Activated T-helper 1 cell treated with anti-CD3 and anti-CD28 coated beads, Interleukin-12 subunit alpha, Interleukin-12 subunit beta, Interleukin-2, Interleukin-4 antibody, amounts not matched to agents 30 ng/mL and 10 ng/mL and 1 ng/mL, durations not matched to agents 14 hours and 24 hours and 36 hours (primary cell): ENCODE measurements at regions not wholly inside any gene's neighbourhood (a gene's known extent, or its start where the extent isn't known, plus 50 kb on each side); places are given as distances from the start of the nearest gene placed in this dataset.

ENCODE experiments used
- DNase-seq: peaks from one replicate; pipeline ENCODE4 v3.0.0; 2021; ENCODE audit warnings: low spot score
- H3K27ac Mint-ChIP-seq: one replicate; pipeline ENCODE4 v1.8.0; 2021; ENCODE audit warnings: mild to moderate bottlenecking, mixed read lengths
- H3K27me3 Mint-ChIP-seq: one replicate; pipeline ENCODE4 v1.8.0; 2022; ENCODE audit warnings: mild to moderate bottlenecking, moderate library complexity, mixed read lengths; ENCODE audit not compliant: insufficient read depth
- H3K36me3 Mint-ChIP-seq: one replicate; pipeline ENCODE4 v1.8.0; 2021; ENCODE audit warnings: low read depth, mixed read lengths
- H3K4me1 Mint-ChIP-seq: one replicate; pipeline ENCODE4 v1.8.0; 2021; ENCODE audit warnings: low read depth, mixed read lengths
- H3K4me3 Mint-ChIP-seq: one replicate; pipeline ENCODE4 v1.8.0; 2021; ENCODE audit warnings: mild to moderate bottlenecking, moderate library complexity, mixed read lengths
- H3K9me3 Mint-ChIP-seq: one replicate; pipeline ENCODE4 v1.8.0; 2021; ENCODE audit warnings: mixed read lengths
- intact Hi-C: fragments of 100-400 bp; cut with micrococcal nuclease; formaldehyde crosslinking; loops from one replicate; pipeline ENCODE4 v1.15.1; 2024

DNA sequence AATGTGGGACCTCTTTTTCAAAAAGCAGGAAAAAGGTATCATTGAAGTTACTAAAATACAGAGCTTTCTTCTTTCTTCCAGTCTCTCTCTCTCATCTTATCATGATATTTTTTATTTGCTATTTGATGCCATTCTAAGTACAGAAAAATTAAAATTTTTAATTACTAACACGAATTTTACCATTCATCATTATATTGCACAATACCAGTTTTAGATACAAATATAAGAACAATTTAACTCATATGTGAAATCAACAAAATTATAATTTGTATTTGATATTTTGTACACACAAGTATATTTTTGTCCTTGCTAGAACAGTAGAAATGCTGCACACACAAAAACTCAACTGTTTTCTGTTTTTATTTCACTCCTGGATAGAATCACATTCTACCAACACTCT, 112.2 kb downstream of the OAT start:
- no peaks in the 10 kb centered on the region for H3K36me3 Mint-ChIP-seq
- peaks cover under 1% of the 10 kb centered on the region for H3K9me3 Mint-ChIP-seq
- intact Hi-C loops, result no loop called here
- no peaks in the 10 kb centered on the region for H3K4me1 Mint-ChIP-seq
- H3K27me3 Mint-ChIP-seq, result peaks cover 3% of the 10 kb centered on the region
- no peak overlapping the region for H3K4me3 Mint-ChIP-seq
- H3K27ac Mint-ChIP-seq, result no peak overlapping the region
- DNase-seq, result no peak

- peaks cover 5% of the 10 kb centered on the region for H3K9me3 Mint-ChIP-seq
- H3K27ac Mint-ChIP-seq, result no peak overlapping the region
- no peaks in the 10 kb centered on the region for H3K4me1 Mint-ChIP-seq
- H3K27me3 Mint-ChIP-seq, result peaks cover 3% of the 10 kb centered on the region
- H3K36me3 Mint-ChIP-seq, result no peaks in the 10 kb centered on the region
- intact Hi-C loops, result no loop called here
- H3K4me3 Mint-ChIP-seq, result no peak overlapping the region
- DNase-seq, result no peak
Measured at GRCh38 chr10:124305984-124306383, 112.7 kb downstream of the OAT start.

GRCh38 chr10:124305131-124305530, 113.6 kb downstream of the OAT start:
- Mint-ChIP-seq H3K9me3 (peaks cover 14% of the 10 kb centered on the region), H3K4me3 (no peak overlapping the region), H3K27ac (no peak overlapping the region), H3K36me3 (no peaks in the 10 kb centered on the region), H3K4me1 (no peaks in the 10 kb centered on the region), H3K27me3 (peaks cover 3% of the 10 kb centered on the region)
- intact Hi-C loops, result no loop called here
- no peak for DNase-seq

DNA sequence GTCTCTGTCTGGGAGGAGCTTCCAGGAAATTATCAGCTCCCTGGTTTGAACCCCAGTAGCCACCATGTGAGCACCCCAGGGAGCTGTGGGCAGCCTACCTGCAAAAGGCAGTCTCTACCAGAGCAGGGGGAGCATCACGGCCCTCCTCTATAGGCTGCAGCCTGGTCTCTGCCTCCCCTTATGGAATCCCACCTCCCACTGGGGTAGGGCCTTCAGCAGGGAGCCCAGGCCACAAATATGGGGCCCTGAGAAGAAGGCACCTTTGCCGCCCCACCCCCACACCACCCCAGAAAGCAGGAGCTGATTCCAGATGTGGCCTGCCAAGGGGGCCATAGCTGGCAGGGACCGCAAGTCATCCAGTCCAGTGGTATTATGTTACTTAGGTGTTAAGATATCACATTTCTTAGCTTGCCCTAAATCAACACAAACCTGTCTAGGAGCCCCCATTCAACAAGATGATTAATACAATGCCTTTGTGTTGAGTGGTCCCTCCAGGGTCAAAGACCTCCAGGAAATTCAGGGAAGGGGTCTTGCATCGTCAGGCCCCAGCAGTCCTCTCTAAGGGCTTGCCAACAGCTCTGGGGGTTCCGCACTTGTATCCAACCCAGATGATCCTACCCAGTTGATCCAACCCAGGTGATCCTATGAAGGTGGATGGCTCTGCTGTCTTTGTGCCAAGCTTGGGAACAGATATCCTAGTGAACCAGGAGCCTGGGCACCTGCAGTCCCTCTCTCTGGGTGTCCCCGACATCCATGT, 114.9 kb downstream of the OAT start:
- Mint-ChIP-seq H3K4me1 (no peaks in the 10 kb centered on the region), H3K36me3 (no peaks in the 10 kb centered on the region), H3K4me3 (no peak overlapping the region), H3K9me3 (peaks cover 14% of the 10 kb centered on the region), H3K27me3 (no peaks in the 10 kb centered on the region), H3K27ac (no peak overlapping the region)
- intact Hi-C loops, result no loop called here
- DNase-seq, result no peak

- DNase-seq, result no peak
- Mint-ChIP-seq H3K4me1 (no peaks in the 10 kb centered on the region), H3K36me3 (no peaks in the 10 kb centered on the region), H3K4me3 (no peak overlapping the region), H3K27ac (no peak overlapping the region), H3K27me3 (no peaks in the 10 kb centered on the region), H3K9me3 (peaks cover 14% of the 10 kb centered on the region)
- intact Hi-C loops, result no loop called here
Measured at GRCh38 chr10:124302951-124303505, 115.7 kb downstream of the OAT start.

GRCh38 chr10:124301736-124302135, 117.0 kb downstream of the OAT start:
- H3K27ac Mint-ChIP-seq, result no peak overlapping the region
- H3K27me3 Mint-ChIP-seq, result no peaks in the 10 kb centered on the region
- peaks cover 14% of the 10 kb centered on the region for H3K9me3 Mint-ChIP-seq
- no peak overlapping the region for H3K4me3 Mint-ChIP-seq
- DNase-seq, result no peak
- H3K4me1 Mint-ChIP-seq, result no peaks in the 10 kb centered on the region
- H3K36me3 Mint-ChIP-seq, result no peaks in the 10 kb centered on the region
- intact Hi-C loops, result no loop called here

GRCh38 chr10:124300735-124301134, 118.0 kb downstream of the OAT start:
- Mint-ChIP-seq H3K36me3 (no peaks in the 10 kb centered on the region), H3K27me3 (no peaks in the 10 kb centered on the region)

DNA sequence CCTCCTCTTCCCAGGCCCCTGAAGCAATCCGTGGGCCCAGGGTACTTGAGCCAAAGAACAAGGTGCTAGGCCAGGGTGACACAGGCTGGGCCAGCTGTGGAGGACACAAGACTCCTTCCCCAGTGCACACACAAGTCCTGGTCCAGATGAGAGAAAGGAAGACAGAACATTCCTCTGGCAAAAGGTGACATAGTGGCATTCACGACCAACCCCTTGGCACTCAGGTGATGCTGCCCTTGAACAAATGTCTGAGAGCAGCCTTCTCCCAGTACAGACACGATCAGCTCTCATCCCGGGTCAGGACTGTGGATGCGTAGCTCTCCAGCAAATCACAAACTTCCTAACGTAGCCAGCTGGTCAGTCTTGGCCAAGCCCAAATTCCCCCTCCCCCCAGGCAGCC, 118.5 kb downstream of the OAT start:
- intact Hi-C loops, result no loop called here
- Mint-ChIP-seq H3K4me1 (no peaks in the 10 kb centered on the region), H3K4me3 (no peak overlapping the region), H3K27me3 (no peaks in the 10 kb centered on the region), H3K27ac (no peak overlapping the region), H3K36me3 (no peaks in the 10 kb centered on the region), H3K9me3 (peaks cover 14% of the 10 kb centered on the region)
- DNase-seq, result no peak

More at GRCh38 chr10:124300735-124301134, 118.0 kb downstream of the OAT start:
- Mint-ChIP-seq H3K9me3 (peaks cover 14% of the 10 kb centered on the region), H3K4me3 (no peak overlapping the region), H3K4me1 (no peaks in the 10 kb centered on the region), H3K27ac (no peak overlapping the region)
- intact Hi-C loops, result no loop called here
- DNase-seq, result no peak

GRCh38 chr10:124299696-124300095, 119.0 kb downstream of the OAT start:
- intact Hi-C loops, result no loop called here
- Mint-ChIP-seq H3K36me3 (no peaks in the 10 kb centered on the region), H3K4me1 (no peaks in the 10 kb centered on the region), H3K9me3 (peaks cover 14% of the 10 kb centered on the region), H3K4me3 (no peak overlapping the region), H3K27ac (no peak overlapping the region), H3K27me3 (no peaks in the 10 kb centered on the region)
- no peak for DNase-seq

GRCh38 chr10:124298891-124299290, 119.8 kb downstream of the OAT start:
- Mint-ChIP-seq H3K27ac (no peak overlapping the region), H3K4me1 (no peaks in the 10 kb centered on the region), H3K27me3 (no peaks in the 10 kb centered on the region), H3K36me3 (no peaks in the 10 kb centered on the region), H3K4me3 (no peak overlapping the region), H3K9me3 (peaks cover 14% of the 10 kb centered on the region)
- intact Hi-C loops, result no loop called here
- no peak for DNase-seq

DNA sequence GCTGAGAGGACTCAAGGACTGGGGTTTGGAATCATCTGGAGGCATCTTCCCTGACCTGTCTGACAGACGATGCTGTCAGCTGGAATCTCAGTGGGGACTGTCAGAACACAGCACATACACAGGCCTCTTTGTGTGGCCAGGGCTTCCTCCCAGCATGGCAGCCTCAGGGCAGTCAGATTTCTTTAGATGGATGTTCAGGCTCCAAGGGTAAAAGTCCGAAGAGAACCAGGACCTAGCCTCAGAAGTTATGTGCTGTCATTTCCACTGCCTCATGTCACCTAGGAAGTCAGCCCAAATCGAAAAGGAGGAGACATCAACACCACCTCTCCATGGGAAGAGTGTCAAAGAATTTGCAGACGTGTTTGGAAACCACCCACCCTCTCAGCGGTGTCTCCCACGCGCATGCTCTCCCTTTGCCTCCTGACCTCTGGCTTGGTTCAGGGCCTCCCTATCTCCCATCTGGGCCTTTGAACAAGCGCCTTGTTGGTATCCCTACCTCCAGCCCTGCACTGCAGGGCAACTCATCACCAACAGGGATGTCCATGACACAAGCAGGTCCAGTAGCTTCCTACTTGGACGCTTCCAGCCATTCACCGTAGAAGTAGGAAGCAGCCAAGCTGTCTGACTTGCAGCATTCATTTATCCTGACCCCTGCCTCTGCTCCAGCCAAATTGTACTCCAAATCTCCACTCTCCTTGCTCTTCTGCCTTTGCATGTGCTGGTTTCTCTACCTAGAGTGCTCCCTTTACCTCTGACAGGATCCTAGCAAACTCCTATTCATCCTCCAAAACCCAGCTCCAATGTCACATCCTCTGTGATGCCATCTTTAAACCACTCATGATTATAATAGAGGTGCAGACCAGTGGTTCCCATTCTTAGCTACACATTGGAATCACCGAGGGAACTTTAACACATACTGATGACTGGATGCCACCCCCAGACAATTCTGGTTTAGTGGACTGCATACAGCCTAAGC, 121.6 kb downstream of the OAT start:
- no peaks in the 10 kb centered on the region for H3K4me1 Mint-ChIP-seq
- intact Hi-C loops, result no loop called here
- no peaks in the 10 kb centered on the region for H3K27me3 Mint-ChIP-seq
- H3K4me3 Mint-ChIP-seq, result no peak overlapping the region
- peaks cover 14% of the 10 kb centered on the region for H3K9me3 Mint-ChIP-seq
- no peak overlapping the region for H3K27ac Mint-ChIP-seq
- no peaks in the 10 kb centered on the region for H3K36me3 Mint-ChIP-seq
- no peak for DNase-seq

- no peaks in the 10 kb centered on the region for H3K36me3 Mint-ChIP-seq
- intact Hi-C loops, result no loop called here
Measured at GRCh38 chr10:124296121-124296812, 122.5 kb downstream of the OAT start.

More at GRCh38 chr10:124296121-124296812, 122.5 kb downstream of the OAT start:
- H3K4me3 Mint-ChIP-seq, result no peak overlapping the region
- H3K9me3 Mint-ChIP-seq, result peaks cover 10% of the 10 kb centered on the region
- no peaks in the 10 kb centered on the region for H3K4me1 Mint-ChIP-seq
- H3K27ac Mint-ChIP-seq, result no peak overlapping the region
- no peaks in the 10 kb centered on the region for H3K27me3 Mint-ChIP-seq
- no peak for DNase-seq
